Heart left ventricle (tissue), 16 donors: ENCODE measurements at regions not wholly inside any gene's neighbourhood (a gene's known extent, or its start where the extent isn't known, plus 50 kb on each side); places are given as distances from the start of the nearest gene placed in this dataset.

Experiments used
- ATAC-seq, 4 donors: fragments of 200-7000 bp; cut with Tn5 transposase; one replicate each; pipeline ENCODE4 v1.9.1; 2020 to 2022; ENCODE audit warnings: moderate library complexity in 4 of 4, mild to moderate bottlenecking in 3 of 4, moderate number of reproducible peaks in 1 of 4
- DNase-seq, 5 donors: peaks; one replicate each; pipeline ENCODE4 v3.0.0-alpha.2; 2020
- H3K27ac ChIP-seq, 12 donors: fragments of 200-600 bp; sonication (generic) in 4 of 12; one replicate each; pipeline versions ENCODE4 v1.5.0 to v1.8.0; 2016 to 2022; ENCODE audit warnings: mild to moderate bottlenecking in 2 of 12
- H3K27me3 ChIP-seq, 9 donors: fragments of 200-600 bp; sonication (generic) in 2 of 9; one replicate each; pipeline versions ENCODE4 v1.5.1 to v1.8.0; 2016 to 2022; ENCODE audit warnings: mild to moderate bottlenecking in 3 of 9
- H3K36me3 ChIP-seq, 9 donors: fragments of 200-600 bp; sonication (generic) in 2 of 9; one replicate each; pipeline versions ENCODE4 v1.5.0 to v1.8.0; 2018 to 2022; ENCODE audit warnings: mild to moderate bottlenecking in 2 of 9
- H3K4me1 ChIP-seq, 12 donors: fragments of 200-600 bp; sonication (generic) in 4 of 12; one replicate each; pipeline versions ENCODE4 v1.5.0 to v1.8.0; 2016 to 2022; ENCODE audit warnings: mild to moderate bottlenecking in 3 of 12
- H3K4me3 ChIP-seq, 12 donors: fragments of 200-600 bp; sonication (generic) in 4 of 12; one replicate each; pipeline versions ENCODE4 v1.5.0 to v1.8.0; 2017 to 2022; ENCODE audit warnings: mild to moderate bottlenecking in 9 of 12, moderate library complexity in 4 of 12
- H3K9me3 ChIP-seq, 12 donors: fragments of 200-600 bp; sonication (generic) in 4 of 12; one replicate each; pipeline versions ENCODE4 v1.5.0 to v1.8.0; 2016 to 2022; ENCODE audit warnings: mild to moderate bottlenecking in 1 of 12
- POLR2A ChIP-seq, 2 donors: fragments of 450-650 bp; IDR thresholded peaks; one replicate each; pipeline ENCODE4 v1.6.1; 2017; ENCODE audit warnings: antibody characterized with exemption in 2 of 2, mild to moderate bottlenecking in 2 of 2, moderate library complexity in 2 of 2
- WGBS, 4 donors: extraction: QIAGEN DNeasy Blood & Tissue Kit in 2 of 4; methylation state at CpG; one replicate each; pipeline versions ENCODE4 v1.1.5 to v1.1.7; 2013 to 2018; 5-methylcytosine and 5-hydroxymethylcytosine counted together
- intact Hi-C, 10 donors: fragments of 100-400 bp; cut with DNase I; formaldehyde crosslinking; loops; one replicate each; pipeline versions ENCODE4 v1.11.1 to v1.14.2; 2022
- TF ChIP-seq, protein P1 (sequence below), 12 donors: fragments of 200-600 bp; sonication (generic) in 4 of 12; IDR thresholded peaks; one replicate each; pipeline versions ENCODE4 v1.5.0 to v1.8.0; 2018 to 2022; ENCODE audit warnings: antibody characterized with exemption in 12 of 12, mild to moderate bottlenecking in 5 of 12
- donor health status: ischemic (EF 13 %, LVEDD 7.1; RV severe dilation, severe dysfunction).
- donor health status: healthy with polysubstance abuse.
- donor health status: DM: no; HTN: yes; CAD: no.
- donor health status: DM: no; HTN: no; CAD: no.
- donor health status: ischemic (EF 25% LVEDD 6.9; RV normal size, moderate dysfunction).
- donor health status: ischemic (EF 25% LVEDD 5.7; RV mildly dilated, moderate dysfunction).
- donor health status: healthy.
- donor health status: DM: yes; HTN: yes; CAD: no.
- donor health status: ischemic (EF 35%, LVEDD 5.7; RV mildly dilated, moderate dysfunction).
- donor health status: nonischemic (EF 11% LVEDD 7.7; RV severe dilation, severe dysfunction).
- donor health status: DM: yes; HTN: yes; CAD: no.
- donor health status: PGD.
- donor health status: ischemic (EF 29% LVEDD 5.4; RV normal size, mild dysfunction).
- donor health status: nonischemic (EF 23%, LVEDD 6.1; RV moderate dilation, normal function).

DNA sequence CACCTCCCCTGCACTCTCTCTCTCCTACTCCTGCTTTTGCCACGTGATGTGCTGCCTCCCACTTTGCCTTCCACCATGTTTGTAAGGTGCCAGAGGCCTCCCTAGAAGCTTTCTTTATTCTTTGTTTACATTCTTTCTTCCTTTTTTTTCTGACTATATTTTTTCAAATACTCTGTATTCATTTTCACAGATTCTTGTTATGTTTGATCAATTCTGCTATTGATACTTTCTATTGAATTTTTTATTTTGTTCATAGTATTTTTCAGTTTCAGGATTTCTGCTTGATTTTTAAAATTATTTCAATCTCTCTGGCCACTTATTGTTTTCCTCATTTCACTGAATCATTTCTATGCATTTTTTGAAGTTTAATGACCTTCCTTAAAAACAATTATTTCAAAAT lies 801.8 kb downstream of the GRIK2 start:
- WGBS, 4 donors, result 68 to 75% (median 69%) methylated on average over 1 of the region's 1 CpG
- intact Hi-C loops, result no loop called here
- no peak for ATAC-seq
- H3K27me3 ChIP-seq, result no peaks in the 10 kb centered on the region
- H3K36me3 ChIP-seq, result no peaks in the 10 kb centered on the region
- no peak for TF ChIP-seq POLR2A (IDR thresholded peaks at IDR 0.05)
- TF ChIP-seq, protein P1, sequence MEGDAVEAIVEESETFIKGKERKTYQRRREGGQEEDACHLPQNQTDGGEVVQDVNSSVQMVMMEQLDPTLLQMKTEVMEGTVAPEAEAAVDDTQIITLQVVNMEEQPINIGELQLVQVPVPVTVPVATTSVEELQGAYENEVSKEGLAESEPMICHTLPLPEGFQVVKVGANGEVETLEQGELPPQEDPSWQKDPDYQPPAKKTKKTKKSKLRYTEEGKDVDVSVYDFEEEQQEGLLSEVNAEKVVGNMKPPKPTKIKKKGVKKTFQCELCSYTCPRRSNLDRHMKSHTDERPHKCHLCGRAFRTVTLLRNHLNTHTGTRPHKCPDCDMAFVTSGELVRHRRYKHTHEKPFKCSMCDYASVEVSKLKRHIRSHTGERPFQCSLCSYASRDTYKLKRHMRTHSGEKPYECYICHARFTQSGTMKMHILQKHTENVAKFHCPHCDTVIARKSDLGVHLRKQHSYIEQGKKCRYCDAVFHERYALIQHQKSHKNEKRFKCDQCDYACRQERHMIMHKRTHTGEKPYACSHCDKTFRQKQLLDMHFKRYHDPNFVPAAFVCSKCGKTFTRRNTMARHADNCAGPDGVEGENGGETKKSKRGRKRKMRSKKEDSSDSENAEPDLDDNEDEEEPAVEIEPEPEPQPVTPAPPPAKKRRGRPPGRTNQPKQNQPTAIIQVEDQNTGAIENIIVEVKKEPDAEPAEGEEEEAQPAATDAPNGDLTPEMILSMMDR (IDR thresholded peaks at IDR 0.05), result no peak
- H3K27ac ChIP-seq, result no peak overlapping the region
- no peak for DNase-seq
- H3K9me3 ChIP-seq, result peaks cover 0 to 61% (median 26%) of the 10 kb centered on the region in 12 donors
- no peak overlapping the region for H3K4me3 ChIP-seq
- no peaks in the 10 kb centered on the region for H3K4me1 ChIP-seq

DNA sequence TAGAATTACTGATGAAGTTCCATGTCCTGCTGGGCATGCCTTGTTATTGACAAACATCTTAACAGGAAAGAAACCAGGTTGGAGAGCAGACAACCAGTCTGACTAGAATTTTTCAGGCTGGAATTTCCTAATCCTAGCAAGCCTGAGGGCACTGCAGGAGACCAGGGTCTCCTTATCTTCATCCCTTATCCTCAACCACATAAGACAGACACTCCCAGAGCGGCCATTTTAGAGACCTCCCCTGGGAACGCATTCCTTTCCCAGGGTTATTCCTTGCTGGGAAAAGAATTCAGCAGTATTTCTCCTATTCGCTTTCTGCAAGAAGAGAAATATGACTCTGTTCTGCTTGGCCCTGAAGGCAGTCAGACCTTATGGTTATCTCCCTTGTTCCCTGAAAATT lies 803.7 kb downstream of the GRIK2 start:
- Histone ChIP-seq H3K36me3 (no peaks in the 10 kb centered on the region), H3K27ac (no peak overlapping the region), H3K9me3 (peaks cover 0 to 61% (median 26%) of the 10 kb centered on the region in 12 donors), H3K4me3 (no peak overlapping the region), H3K27me3 (no peaks in the 10 kb centered on the region), H3K4me1 (no peaks in the 10 kb centered on the region)
- TF ChIP-seq, protein P1 (IDR thresholded peaks at IDR 0.05), result no peak
- TF ChIP-seq POLR2A (IDR thresholded peaks at IDR 0.05), result no peak
- WGBS, 4 donors, result 75 to 80% (median 77%) methylated on average over 3 of the region's 3 CpGs
- ATAC-seq (no peak), DNase-seq (no peak)
- intact Hi-C loops, result no loop called here

DNA sequence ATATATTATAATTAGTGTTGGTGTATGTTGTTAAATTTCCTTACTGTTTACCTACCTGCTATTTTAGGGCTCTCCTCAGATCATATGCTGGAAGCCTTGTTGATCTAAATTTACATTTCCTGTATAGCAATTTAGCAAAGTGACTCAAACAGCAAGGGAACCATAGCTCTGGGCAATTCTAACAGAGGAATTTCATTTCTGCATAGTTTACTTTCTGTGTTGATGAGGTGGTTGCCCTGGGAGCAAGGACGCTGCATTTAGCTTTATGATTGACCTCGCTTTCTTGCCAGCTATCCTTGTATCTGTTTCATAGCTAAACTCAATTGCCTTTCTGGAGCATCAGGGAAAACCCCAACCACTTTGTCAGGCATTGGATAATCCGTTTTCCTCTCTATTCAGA lies 810.8 kb downstream of the GRIK2 start:
- intact Hi-C loops, result loop anchor here in 1 of 10 donors (5.0 kb wide), 1 partner anchor 872 kb away; no protein-coding TSS in a partner anchor
- ATAC-seq, result no peak
- WGBS, 4 donors, result 47 to 56% (median 53%) methylated on average over 3 of the region's 3 CpGs

DNA sequence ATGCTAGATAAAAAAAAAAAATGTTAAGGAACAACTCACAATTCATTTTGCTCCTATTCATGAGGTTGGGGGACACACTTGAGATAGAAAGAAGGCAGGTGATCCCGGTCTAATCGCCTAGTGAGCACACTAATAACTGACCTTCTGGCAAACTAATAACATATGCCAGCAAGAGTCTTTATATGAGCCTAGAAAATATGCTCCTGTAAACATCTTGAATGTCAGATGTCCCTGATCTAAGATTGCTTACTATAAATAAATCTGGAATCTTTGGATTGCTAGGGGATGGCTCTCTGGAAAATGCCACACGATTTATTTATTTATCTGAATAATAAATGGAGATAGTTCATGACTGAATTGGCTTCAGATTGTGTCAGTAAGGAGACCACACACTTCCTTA lies 821.9 kb downstream of the GRIK2 start:
- no peaks in the 10 kb centered on the region for H3K27me3 ChIP-seq
- ATAC-seq, result no peak
- no peak for DNase-seq
- H3K9me3 ChIP-seq, result no peaks in the 10 kb centered on the region
- H3K4me3 ChIP-seq, result no peak overlapping the region
- intact Hi-C loops, result no loop called here
- no peaks in the 10 kb centered on the region for H3K36me3 ChIP-seq
- H3K27ac ChIP-seq, result no peak overlapping the region
- WGBS, 4 donors, result 72 to 78% (median 75%) methylated on average over 3 of the region's 3 CpGs
- TF ChIP-seq POLR2A (IDR thresholded peaks at IDR 0.05), result no peak
- TF ChIP-seq, protein P1 (IDR thresholded peaks at IDR 0.05), result no peak
- no peaks in the 10 kb centered on the region for H3K4me1 ChIP-seq

More for the DNA sequence above, 810.8 kb downstream of the GRIK2 start:
- peaks cover 0 to 12% (median 0%) of the 10 kb centered on the region in 12 donors for H3K9me3 ChIP-seq
- TF ChIP-seq, protein P1 (IDR thresholded peaks at IDR 0.05), result no peak
- TF ChIP-seq POLR2A (IDR thresholded peaks at IDR 0.05), result no peak
- no peak overlapping the region for H3K27ac ChIP-seq
- H3K36me3 ChIP-seq, result no peaks in the 10 kb centered on the region
- no peaks in the 10 kb centered on the region for H3K27me3 ChIP-seq
- H3K4me3 ChIP-seq, result no peak overlapping the region
- no peak for DNase-seq
- H3K4me1 ChIP-seq, result no peaks in the 10 kb centered on the region
